ENCODE measurements at regions not wholly inside any gene's neighbourhood (a gene's known extent, or its start where the extent isn't known, plus 50 kb on each side); places are given as distances from the start of the nearest gene placed in this dataset.

DNA sequence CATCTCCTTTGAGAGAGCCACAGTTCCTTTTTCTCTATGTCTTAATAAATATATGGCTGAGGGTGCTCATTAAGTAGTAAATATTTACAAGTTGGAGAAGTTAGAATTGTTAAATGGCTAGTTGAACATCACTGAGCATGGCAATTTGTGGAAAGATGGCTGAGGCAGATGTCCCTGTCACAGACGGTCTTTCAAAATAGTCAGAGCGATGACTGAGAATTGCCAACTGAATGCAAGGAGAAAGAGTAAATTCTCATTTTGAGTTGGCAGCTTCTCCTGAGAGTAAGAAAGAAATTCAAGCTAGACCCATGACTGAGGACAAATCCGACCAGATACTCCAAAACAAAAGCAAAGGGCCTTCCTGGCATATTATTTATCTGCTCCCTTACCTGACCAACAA lies 617.9 kb downstream of the KCTD16 start:
- no peak for TF ChIP-seq CTCF (IDR thresholded peaks at IDR 0.05; ENCODE audit: low read depth, low read length)
- no peak for DNase-seq (ENCODE audit: extremely low read depth, low read depth)

DNA sequence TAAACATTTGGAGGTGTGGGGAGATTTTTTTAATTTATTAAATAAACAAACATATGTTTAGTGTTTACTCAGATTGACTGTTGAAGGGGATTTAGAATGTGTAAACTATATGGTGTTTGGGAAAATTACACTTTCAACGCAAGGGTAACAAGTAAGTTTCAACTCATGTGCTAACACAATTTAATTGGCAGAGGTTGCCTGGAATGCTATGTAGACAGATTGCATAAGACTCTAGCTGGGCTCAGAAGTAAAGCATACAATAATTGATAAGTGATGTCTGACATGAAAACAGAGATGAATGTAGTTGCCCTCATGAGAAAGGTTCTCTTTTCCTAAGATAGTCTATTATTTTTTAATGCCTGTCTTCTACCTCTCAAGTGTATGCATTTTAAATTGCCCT lies 617.4 kb downstream of the KCTD16 start:
- no peak for DNase-seq (ENCODE audit: extremely low read depth, low read depth)
- TF ChIP-seq CTCF (IDR thresholded peaks at IDR 0.05; ENCODE audit: low read depth, low read length): no peak

GRCh38 chr5:144779368-144779767 lies 608.7 kb downstream of the KCTD16 start:
- no peak for TF ChIP-seq CTCF (IDR thresholded peaks at IDR 0.05; ENCODE audit: low read depth, low read length)

DNA sequence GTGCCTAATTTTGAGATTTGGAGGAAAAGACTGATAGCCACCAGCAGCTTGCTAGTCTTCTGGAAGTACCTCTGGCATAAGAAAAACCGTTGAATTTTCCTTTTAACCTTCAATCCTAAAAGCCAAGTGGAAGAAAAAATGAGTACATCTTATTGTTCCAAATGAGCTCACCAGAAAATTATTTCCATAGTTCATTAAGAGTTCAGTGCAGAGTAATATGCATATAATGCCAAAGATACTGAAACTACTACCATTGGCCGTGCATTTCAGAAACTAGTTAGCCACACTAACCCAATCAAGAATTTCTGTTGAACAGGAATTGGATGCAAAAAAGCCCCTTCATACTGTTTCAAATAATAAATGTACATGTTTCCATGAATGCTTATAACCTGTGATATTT lies 607.9 kb downstream of the KCTD16 start:
- TF ChIP-seq CTCF (IDR thresholded peaks at IDR 0.05; ENCODE audit: low read depth, low read length): no peak
- no peak for DNase-seq (ENCODE audit: extremely low read depth, low read depth)

More at GRCh38 chr5:144779368-144779767, 608.7 kb downstream of the KCTD16 start:
- no peak for DNase-seq (ENCODE audit: extremely low read depth, low read depth)

DNA sequence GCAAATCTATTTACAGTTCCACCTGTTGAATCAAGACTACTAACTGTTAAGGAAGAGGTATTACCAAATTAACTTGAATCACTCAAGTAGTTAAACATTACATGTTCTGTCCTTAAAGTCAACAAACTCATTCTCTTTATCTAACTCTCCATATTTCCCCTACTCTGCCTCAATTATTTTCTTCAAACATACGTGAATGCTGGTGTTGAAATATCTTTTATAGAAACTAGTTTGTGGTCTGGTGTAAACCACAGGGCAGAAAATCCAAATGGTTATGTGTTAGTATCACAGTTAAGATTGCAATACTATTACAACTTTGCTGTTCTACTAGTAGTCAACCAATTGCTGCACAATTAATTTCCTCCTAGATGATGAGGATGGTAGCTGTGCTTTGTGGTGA lies 603.5 kb downstream of the KCTD16 start:
- TF ChIP-seq CTCF (IDR thresholded peaks at IDR 0.05; ENCODE audit: low read depth, low read length): no peak

DNA sequence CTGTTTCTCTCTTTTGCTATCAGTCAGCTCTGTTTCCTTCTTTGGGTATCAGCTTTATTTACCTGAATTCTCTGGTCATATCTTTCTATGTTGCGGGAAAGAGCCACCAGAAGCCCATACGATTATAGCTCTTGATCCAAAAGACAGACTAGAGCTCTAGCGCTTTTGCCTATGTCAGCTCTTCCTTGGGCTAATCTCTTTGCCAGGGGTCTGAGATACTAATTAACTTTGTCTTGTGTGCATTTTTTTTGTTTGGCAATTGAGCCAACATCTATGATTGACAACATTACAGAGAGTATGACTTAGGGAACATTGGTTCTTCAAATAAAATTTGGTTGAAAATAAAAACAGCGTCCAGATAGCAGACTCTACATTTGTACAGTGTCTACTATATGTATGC lies 603.0 kb downstream of the KCTD16 start:
- DNase-seq (ENCODE audit: extremely low read depth, low read depth): no peak

More for the DNA sequence above, 603.5 kb downstream of the KCTD16 start:
- no peak for DNase-seq (ENCODE audit: extremely low read depth, low read depth)

DNA sequence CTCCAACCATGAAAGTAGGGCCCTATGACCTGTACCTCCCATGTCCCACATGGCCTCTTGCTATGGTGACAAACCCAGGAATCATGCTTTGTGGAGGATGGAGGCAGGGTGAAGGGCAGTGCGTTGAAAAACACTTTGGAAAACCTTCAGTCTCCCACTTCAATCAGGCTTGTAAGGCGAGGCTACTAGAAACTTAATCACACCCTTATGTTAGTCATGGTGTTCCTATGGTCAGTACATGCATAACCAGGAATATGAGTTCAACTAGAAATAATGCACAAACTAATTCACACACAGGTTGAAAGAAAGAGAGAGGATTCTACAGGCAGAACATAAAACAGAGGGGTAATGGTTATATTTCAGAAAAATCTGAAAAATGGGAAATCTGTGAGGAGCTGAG lies 601.1 kb downstream of the KCTD16 start:
- no peak for TF ChIP-seq CTCF (IDR thresholded peaks at IDR 0.05; ENCODE audit: low read depth, low read length)
- no peak for DNase-seq (ENCODE audit: extremely low read depth, low read depth)

More for the DNA sequence above, 603.0 kb downstream of the KCTD16 start:
- no peak for TF ChIP-seq CTCF (IDR thresholded peaks at IDR 0.05; ENCODE audit: low read depth, low read length)

Data from AG09319 (cell line).